K562 (cell line): ENCODE measurements at regions not wholly inside any gene's neighbourhood (a gene's known extent, or its start where the extent isn't known, plus 50 kb on each side); places are given as distances from the start of the nearest gene placed in this dataset.

Source experiments
- ATAC-seq: fragments of 200-7000 bp; cut with Tn5 transposase; 3 replicates; pipeline ENCODE4 v1.9.1; 2020; ENCODE audit warnings: moderate library complexity
- BruUV-seq: library from RNA; stranded (reverse); fragments of 400-500 nt; replicated peaks from 2 replicates; lab custom pipeline; 2021; lab: Mats Ljungman, UMichigan
- CTCF ChIA-PET: fragments of 300-600 bp; formaldehyde crosslinking; extraction: SDS; loops from one replicate; lab custom pipeline; 2021; ENCODE audit warnings: low intra/inter-chr PET ratio; lab: Yijun Ruan, JAX
- POLR2A ChIA-PET: fragments of 300-600, 350-650 bp; sonication (Branson Sonifier 250); formaldehyde crosslinking; extraction: SDS; loops from one replicate; lab custom pipeline; 2021; ENCODE audit warnings: antibody characterized with exemption, inconsistent platforms; lab: Yijun Ruan, JAX
- DNase-seq, 4 experiments: peaks; one replicate each; pipeline versions ENCODE4 v3.0.0 to v3.0.0-alpha.2; 2011 to 2018; ENCODE audit warnings: low spot score in 3 of 4, mixed read lengths in 3 of 4; ENCODE audit errors: extremely low read depth in 1 of 4
- FAIRE-seq: peaks from 2 replicates; lab custom pipeline; 2011; peaks lifted over from hg19 to GRCh38; lab: Jason Lieb, UNC
- H2AFZ ChIP-seq: 2 replicates; pipeline ENCODE4 v1.6.0; 2011; ENCODE audit warnings: low read depth, low read length, control low read depth, inconsistent platforms
- H3K27ac ChIP-seq: fragments of 200-600 bp; 3 replicates; pipeline ENCODE4 v1.8.0; 2011; ENCODE audit warnings: low read depth, mild to moderate bottlenecking, control low read depth, inconsistent platforms, low read length, moderate library complexity, mixed read lengths; ENCODE audit errors: extremely low read depth
- H3K27me3 ChIP-seq, 2 experiments: fragments of 300-600 bp in 1 of 2; 2 replicates in 1 of 2; 3 replicates in 1 of 2; pipeline versions ENCODE4 v1.6.0 to v1.8.0; 2011; ENCODE audit warnings: inconsistent platforms in 2 of 2, low read length in 2 of 2, mild to moderate bottlenecking in 1 of 2, mixed read lengths in 1 of 2, moderate library complexity in 1 of 2; ENCODE audit not compliant: control insufficient read depth in 2 of 2, insufficient read depth in 2 of 2
- H3K36me3 ChIP-seq: fragments of 300-600 bp; 3 replicates; pipeline ENCODE4 v1.8.0; 2011; ENCODE audit warnings: mild to moderate bottlenecking, low read length, inconsistent platforms; ENCODE audit not compliant: control insufficient read depth, insufficient read depth
- H3K4me1 ChIP-seq, 2 experiments: fragments of 200-600 bp in 1 of 2; replicated peaks in 1 of 2; 2 replicates in 1 of 2; 3 replicates in 1 of 2; pipeline versions ENCODE4 v1.5.1 to v1.8.0; 2011; ENCODE audit warnings: inconsistent platforms in 2 of 2, low read length in 2 of 2, mild to moderate bottlenecking in 1 of 2, mixed read lengths in 1 of 2, moderate library complexity in 1 of 2; ENCODE audit not compliant: control insufficient read depth in 2 of 2, insufficient read depth in 2 of 2
- H3K4me2 ChIP-seq: 2 replicates; pipeline ENCODE4 v1.6.1; 2011; ENCODE audit warnings: low read length, control low read depth, inconsistent platforms, mixed read lengths; ENCODE audit not compliant: insufficient read depth
- H3K4me3 ChIP-seq: fragments of 200-600 bp; sonication (generic), shearing (Covaris generic); 2 replicates; pipeline ENCODE4 v1.5.1; 2016; ENCODE audit warnings: control low read depth, inconsistent platforms
- H3K79me2 ChIP-seq: fragments of 200-600 bp; 3 replicates; pipeline ENCODE4 v1.8.0; 2011; ENCODE audit warnings: low read length, inconsistent platforms; ENCODE audit not compliant: control insufficient read depth, insufficient read depth
- H3K9ac ChIP-seq, 2 experiments: 2 replicates each; pipeline versions ENCODE4 v1.6.0 to v1.6.1; 2011; ENCODE audit warnings: low read depth in 2 of 2, low read length in 2 of 2, control low read depth in 1 of 2, inconsistent platforms in 1 of 2, mild to moderate bottlenecking in 1 of 2, mixed read lengths in 1 of 2; ENCODE audit not compliant: insufficient read depth in 1 of 2
- H3K9me1 ChIP-seq: one replicate; pipeline ENCODE4 v1.6.0; 2011; ENCODE audit warnings: inconsistent platforms, mild to moderate bottlenecking, low read length, moderate library complexity; ENCODE audit not compliant: control insufficient read depth, insufficient read depth
- H3K9me3 ChIP-seq: replicated peaks from 2 replicates; pipeline ENCODE4 v1.5.1; 2011; ENCODE audit warnings: low read depth, low read length, inconsistent platforms; ENCODE audit not compliant: control insufficient read depth, insufficient read depth
- H4K20me1 ChIP-seq: replicated peaks from 2 replicates; pipeline ENCODE4 v1.6.1; 2011; ENCODE audit warnings: low read length, inconsistent platforms, mixed read lengths; ENCODE audit not compliant: control insufficient read depth, insufficient read depth
- GABPB1 ChIP-seq: sonication (generic); formaldehyde crosslinking; IDR thresholded peaks from 2 replicates; pipeline ENCODE4 v1.8.0; 2022; ENCODE audit warnings: mild to moderate bottlenecking, missing genetic modification reagents
- KLF1 ChIP-seq: fragments of 450-650 bp; IDR thresholded peaks from 2 replicates; pipeline ENCODE4 v1.6.1; 2016; ENCODE audit warnings: missing genetic modification characterization, missing compliant biosample characterization
- NR4A1 ChIP-seq, 2 experiments: fragments of 250-450 bp in 1 of 2; fragments of 450-650 bp in 1 of 2; sonication (Bioruptor Pico) in 1 of 2; IDR thresholded peaks; 2 replicates each; pipeline versions ENCODE4 v1.4.0 to v1.6.1; 2016 to 2020; ENCODE audit warnings: mild to moderate bottlenecking in 2 of 2, missing compliant biosample characterization in 1 of 2, missing genetic modification characterization in 1 of 2, moderate library complexity in 1 of 2
- NRF1 ChIP-seq, 2 experiments: fragments of 450-650 bp; IDR thresholded peaks in 1 of 2; conservative IDR thresholded peaks in 1 of 2; 2 replicates each; pipeline ENCODE4 v1.6.1; 2014; ENCODE audit warnings: mild to moderate bottlenecking in 2 of 2
- SIN3A ChIP-seq, 2 experiments: fragments of 150-350 bp in 1 of 2; IDR thresholded peaks; 2 replicates each; pipeline ENCODE4 v1.6.1; 2011 to 2016; ENCODE audit warnings: borderline replicate concordance in 2 of 2, low read depth in 2 of 2, low read length in 2 of 2, mild to moderate bottlenecking in 2 of 2, moderate library complexity in 2 of 2; ENCODE audit not compliant: control insufficient read depth in 1 of 2
- U2AF1 ChIP-seq: fragments of 200-400 bp; formaldehyde crosslinking; optimal IDR thresholded peaks from 2 replicates; pipeline ENCODE3; 2017; ENCODE audit warnings: mild to moderate bottlenecking, low read depth, low read length, moderate library complexity
- ZNF655 ChIP-seq: fragments of 250-450 bp; sonication (Bioruptor Pico); IDR thresholded peaks from 2 replicates; pipeline ENCODE4 v1.5.0; 2021
- WGBS: fragments of 100-300 bp; shearing (Covaris generic); methylation state at CpG from one replicate; pipeline ENCODE4 v1.1.6; 2016; ENCODE audit warnings: low coverage, mixed read lengths; ENCODE audit not compliant: insufficient coverage; ENCODE audit errors: missing lambda C conversion rate; 5-methylcytosine and 5-hydroxymethylcytosine counted together
- in situ Hi-C: fragments of 300-500 bp; cut with MboI; formaldehyde crosslinking; loops from 4 replicates; pipeline ENCODE4 v1.15.0; 2018; ENCODE audit warnings: inconsistent platforms, mixed read lengths
- intact Hi-C: fragments of 100-400 bp; cut with micrococcal nuclease; formaldehyde crosslinking; loops from 2 replicates; pipeline ENCODE4 v1.14.2; 2022
- TF ChIP-seq, protein P1 (sequence below), 3 experiments: fragments of 200-800 bp in 1 of 3; fragments of 250-450 bp in 1 of 3; fragments of 450-650 bp in 1 of 3; sonication (Bioruptor Pico) in 1 of 3; sonication (Bioruptor generic) in 1 of 3; formaldehyde crosslinking in 1 of 3; IDR thresholded peaks; 2 replicates each; pipeline versions ENCODE4 v1.6.1 to v1.8.0; 2016 to 2022; ENCODE audit warnings: mild to moderate bottlenecking in 2 of 3, missing genetic modification characterization in 2 of 3, missing compliant biosample characterization in 1 of 3, moderate library complexity in 1 of 3
- TF ChIP-seq, protein P2 (sequence below), 2 experiments: fragments of 450-650 bp in 1 of 2; sonication (generic) in 1 of 2; formaldehyde crosslinking; conservative IDR thresholded peaks; 2 replicates each; pipeline versions ENCODE4 v1.4.0 to v1.8.1; 2020 to 2022; ENCODE audit warnings: mild to moderate bottlenecking in 1 of 2, missing genetic modification reagents in 1 of 2

DNA sequence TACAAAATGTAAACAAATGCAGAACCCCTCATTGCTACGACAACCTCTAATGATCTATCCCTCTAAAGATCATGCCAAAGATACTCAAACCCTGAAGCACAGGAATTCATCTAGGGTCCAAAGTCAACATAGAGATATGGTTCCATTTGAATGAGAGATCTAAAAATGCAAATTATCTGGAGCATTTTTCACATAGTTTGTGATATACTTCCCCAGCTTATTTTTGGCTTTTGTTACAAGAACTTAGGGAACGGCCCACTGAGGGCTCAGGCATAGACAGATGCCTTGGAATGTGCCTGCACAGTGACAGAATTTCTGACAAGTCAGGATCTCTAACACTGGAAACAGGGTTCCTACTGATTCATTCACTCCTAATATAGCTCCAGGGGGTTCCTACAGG lies 258.9 kb upstream of the THBS1 start:
- intact Hi-C loops (no loop called here), in situ Hi-C loops (no loop called here)
- H3K9ac ChIP-seq: no peak overlapping the region
- H3K9me3 ChIP-seq: no peaks in the 10 kb centered on the region
- H3K4me2 ChIP-seq: no peak overlapping the region
- CTCF ChIA-PET: no interaction called here
- 6% methylated on average over 2 of the region's 2 CpGs for WGBS
- no peak overlapping the region for H3K27ac ChIP-seq
- no TSS peak for BruUV-seq
- H3K36me3 ChIP-seq: no peaks in the 10 kb centered on the region
- TF ChIP-seq KLF1 (tag): no peak
- TF ChIP-seq, protein P1, sequence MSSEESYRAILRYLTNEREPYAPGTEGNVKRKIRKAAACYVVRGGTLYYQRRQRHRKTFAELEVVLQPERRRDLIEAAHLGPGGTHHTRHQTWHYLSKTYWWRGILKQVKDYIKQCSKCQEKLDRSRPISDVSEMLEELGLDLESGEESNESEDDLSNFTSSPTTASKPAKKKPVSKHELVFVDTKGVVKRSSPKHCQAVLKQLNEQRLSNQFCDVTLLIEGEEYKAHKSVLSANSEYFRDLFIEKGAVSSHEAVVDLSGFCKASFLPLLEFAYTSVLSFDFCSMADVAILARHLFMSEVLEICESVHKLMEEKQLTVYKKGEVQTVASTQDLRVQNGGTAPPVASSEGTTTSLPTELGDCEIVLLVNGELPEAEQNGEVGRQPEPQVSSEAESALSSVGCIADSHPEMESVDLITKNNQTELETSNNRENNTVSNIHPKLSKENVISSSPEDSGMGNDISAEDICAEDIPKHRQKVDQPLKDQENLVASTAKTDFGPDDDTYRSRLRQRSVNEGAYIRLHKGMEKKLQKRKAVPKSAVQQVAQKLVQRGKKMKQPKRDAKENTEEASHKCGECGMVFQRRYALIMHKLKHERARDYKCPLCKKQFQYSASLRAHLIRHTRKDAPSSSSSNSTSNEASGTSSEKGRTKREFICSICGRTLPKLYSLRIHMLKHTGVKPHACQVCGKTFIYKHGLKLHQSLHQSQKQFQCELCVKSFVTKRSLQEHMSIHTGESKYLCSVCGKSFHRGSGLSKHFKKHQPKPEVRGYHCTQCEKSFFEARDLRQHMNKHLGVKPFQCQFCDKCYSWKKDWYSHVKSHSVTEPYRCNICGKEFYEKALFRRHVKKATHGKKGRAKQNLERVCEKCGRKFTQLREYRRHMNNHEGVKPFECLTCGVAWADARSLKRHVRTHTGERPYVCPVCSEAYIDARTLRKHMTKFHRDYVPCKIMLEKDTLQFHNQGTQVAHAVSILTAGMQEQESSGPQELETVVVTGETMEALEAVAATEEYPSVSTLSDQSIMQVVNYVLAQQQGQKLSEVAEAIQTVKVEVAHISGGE (CRISPR knock-in tag; IDR thresholded peaks at IDR 0.05): no peak
- no peak for TF ChIP-seq NRF1 (conservative IDR thresholded peaks at IDR 0.05 in 1 of 2, IDR thresholded peaks at IDR 0.05 in 1 of 2)
- no peak for TF ChIP-seq GABPB1 (CRISPR knock-in tag)
- TF ChIP-seq NR4A1 (CRISPR knock-in tag; IDR thresholded peaks at IDR 0.05): no peak
- TF ChIP-seq NR4A1 (tag; IDR thresholded peaks at IDR 0.05): no peak
- no peak for TF ChIP-seq ZNF655 (CRISPR knock-in tag)
- TF ChIP-seq U2AF1: no peak
- TF ChIP-seq SIN3A (IDR thresholded peaks at IDR 0.05; ENCODE audit: borderline replicate concordance in 2 of 2, control insufficient read depth in 1 of 2, low read depth in 2 of 2, low read length in 2 of 2): no peak
- TF ChIP-seq, protein P2, sequence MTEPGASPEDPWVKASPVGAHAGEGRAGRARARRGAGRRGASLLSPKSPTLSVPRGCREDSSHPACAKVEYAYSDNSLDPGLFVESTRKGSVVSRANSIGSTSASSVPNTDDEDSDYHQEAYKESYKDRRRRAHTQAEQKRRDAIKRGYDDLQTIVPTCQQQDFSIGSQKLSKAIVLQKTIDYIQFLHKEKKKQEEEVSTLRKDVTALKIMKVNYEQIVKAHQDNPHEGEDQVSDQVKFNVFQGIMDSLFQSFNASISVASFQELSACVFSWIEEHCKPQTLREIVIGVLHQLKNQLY (CRISPR knock-in tag; conservative IDR thresholded peaks at IDR 0.05): no peak
- no peaks in the 10 kb centered on the region; a peak in 1 of 5 replicates for H3K27me3 ChIP-seq
- DNase-seq: no peak
- no peak overlapping the region for H2AFZ ChIP-seq
- H3K4me3 ChIP-seq: no peak overlapping the region
- ATAC-seq: no peak
- H4K20me1 ChIP-seq: no peaks in the 10 kb centered on the region
- no peaks in the 10 kb centered on the region; a peak in 1 of 5 replicates for H3K4me1 ChIP-seq
- H3K9me1 ChIP-seq: no peaks in the 10 kb centered on the region
- POLR2A ChIA-PET: interaction anchor here (0.6 kb wide), 1 partner anchor 257 kb away, joined by 3 read pairs; no protein-coding TSS in a partner anchor
- FAIRE-seq: no peak
- no peaks in the 10 kb centered on the region for H3K79me2 ChIP-seq
